Pons (tissue), 1 donor: ENCODE measurements at regions not wholly inside any gene's neighbourhood (a gene's known extent, or its start where the extent isn't known, plus 50 kb on each side); places are given as distances from the start of the nearest gene placed in this dataset.
A peak's percentile ranks its signal among the peaks of the same experiment; 100 is the strongest.
"Not testable (repeated sequence)": the region's sequence is repeated elsewhere in the genome, so short reads cannot be mapped to it uniquely, and the experiment has no call there.

ENCODE experiments used
- DNase-seq: peaks from one replicate; pipeline ENCODE4 v3.0.0-alpha.2; 2016; ENCODE audit warnings: low spot score

- peak; percentile 95 for DNase-seq
Observed at GRCh38 chr15:38073178-38073946, 138.9 kb downstream of the TMCO5A start.

- DNase-seq, result peak; percentile 65
Observed at GRCh38 chr15:38074029-38074428, 139.6 kb downstream of the TMCO5A start.

- no peak for DNase-seq
Observed at GRCh38 chr15:38075466-38075865, 141.0 kb downstream of the TMCO5A start.

- DNase-seq, result no peak
Observed at GRCh38 chr15:38076786-38077185, 142.3 kb downstream of the TMCO5A start.

- no peak for DNase-seq
Observed at GRCh38 chr15:38079236-38079635, 144.8 kb downstream of the TMCO5A start.

GRCh38 chr15:38080651-38081275, 146.3 kb downstream of the TMCO5A start:
- no peak for DNase-seq

- DNase-seq, result peak; percentile 53
Observed at GRCh38 chr15:38084289-38084688, 149.8 kb downstream of the TMCO5A start.

- peak; percentile 69 for DNase-seq
Observed at GRCh38 chr15:38085114-38085513, 150.7 kb downstream of the TMCO5A start.

- DNase-seq, result peak; percentile 81
Observed at GRCh38 chr15:38085931-38086568, 151.6 kb downstream of the TMCO5A start.

GRCh38 chr15:38086611-38087010, 152.2 kb downstream of the TMCO5A start:
- DNase-seq, result no peak

GRCh38 chr15:38088971-38089370, 154.5 kb downstream of the TMCO5A start:
- DNase-seq, result no peak

- DNase-seq, result no peak
Observed at GRCh38 chr15:38090223-38090622, 155.8 kb downstream of the TMCO5A start.

- DNase-seq, result no peak
Observed at GRCh38 chr15:38090678-38091077, 156.2 kb downstream of the TMCO5A start.

GRCh38 chr15:38091078-38091645, 156.7 kb downstream of the TMCO5A start:
- DNase-seq, result no peak

GRCh38 chr15:38093931-38094330, 158.7 kb upstream of the SPRED1 start:
- no peak for DNase-seq

GRCh38 chr15:38102972-38103371, 149.7 kb upstream of the SPRED1 start:
- DNase-seq, result no peak

- no peak for DNase-seq
Observed at GRCh38 chr15:38103564-38103963, 149.1 kb upstream of the SPRED1 start.

GRCh38 chr15:38111070-38111469, 141.6 kb upstream of the SPRED1 start:
- DNase-seq, result no peak

GRCh38 chr15:38112406-38112805, 140.2 kb upstream of the SPRED1 start:
- DNase-seq, result no peak

- DNase-seq, result no peak
Observed at GRCh38 chr15:38115121-38115520, 137.5 kb upstream of the SPRED1 start.

GRCh38 chr15:38117781-38118180, 134.9 kb upstream of the SPRED1 start:
- DNase-seq, result no peak

GRCh38 chr15:38119865-38120264, 132.8 kb upstream of the SPRED1 start:
- DNase-seq, result not testable (repeated sequence)

- no peak for DNase-seq
Observed at GRCh38 chr15:38127306-38127771, 125.3 kb upstream of the SPRED1 start.
